Endothelial cell of umbilical vein (primary cell): ENCODE measurements at regions not wholly inside any gene's neighbourhood (a gene's known extent, or its start where the extent isn't known, plus 50 kb on each side); places are given as distances from the start of the nearest gene placed in this dataset.

Source experiments
- BruUV-seq: library from RNA; stranded (reverse); fragments of 400-500 nt; replicated peaks from 2 replicates; lab custom pipeline; 2021; lab: Mats Ljungman, UMichigan
- CTCF ChIA-PET: fragments of 300-600, 350-600 bp; sonication (Branson Sonifier 250); formaldehyde crosslinking; loops from one replicate; lab custom pipeline; 2021; ENCODE audit warnings: antibody characterized with exemption, inconsistent platforms; lab: Charles Lee
- POLR2A ChIA-PET: fragments of 300-600, 350-600 bp; sonication (Branson Sonifier 250); formaldehyde crosslinking; loops from one replicate; lab custom pipeline; 2021; ENCODE audit warnings: antibody characterized with exemption, inconsistent platforms; lab: Charles Lee
- DNase-seq: peaks from one replicate; pipeline ENCODE4 v3.0.0-alpha.2; 2011; ENCODE audit warnings: low read depth, low spot score
- FAIRE-seq: peaks from 2 replicates; lab custom pipeline; 2011; peaks lifted over from hg19 to GRCh38; lab: Jason Lieb, UNC
- H2AFZ ChIP-seq: 2 replicates; pipeline ENCODE4 v1.6.0; 2012; ENCODE audit warnings: low read depth, low read length, control low read depth, inconsistent platforms
- H3K27ac ChIP-seq: 2 replicates; pipeline ENCODE4 v1.5.1; 2011; ENCODE audit warnings: low read depth, mild to moderate bottlenecking, control low read depth, low read length, moderate library complexity; ENCODE audit not compliant: insufficient read depth
- H3K27me3 ChIP-seq, 2 experiments: 2 replicates each; pipeline versions ENCODE4 v1.6.0 to v1.6.1; 2011; ENCODE audit warnings: low read length in 2 of 2, mixed read lengths in 1 of 2; ENCODE audit not compliant: control insufficient read depth in 2 of 2, insufficient read depth in 2 of 2
- H3K36me3 ChIP-seq, 2 experiments: 2 replicates in 1 of 2; 3 replicates in 1 of 2; pipeline ENCODE4 v1.5.1; 2011; ENCODE audit warnings: low read length in 2 of 2, mild to moderate bottlenecking in 1 of 2, moderate library complexity in 1 of 2; ENCODE audit not compliant: control insufficient read depth in 2 of 2, insufficient read depth in 2 of 2; ENCODE audit errors: extremely low read depth in 1 of 2
- H3K4me1 ChIP-seq: 3 replicates; pipeline ENCODE4 v1.5.1; 2011; ENCODE audit warnings: mild to moderate bottlenecking, low read length; ENCODE audit not compliant: control insufficient read depth, insufficient read depth; ENCODE audit errors: extremely low read depth
- H3K4me2 ChIP-seq: 2 replicates; pipeline ENCODE4 v1.6.1; 2011; ENCODE audit warnings: low read length, control low read depth, mixed read lengths; ENCODE audit not compliant: insufficient read depth
- H3K4me3 ChIP-seq, 3 experiments: fragments of 200-600 bp in 1 of 3; sonication (generic), shearing (Covaris generic) in 1 of 3; replicated peaks in 1 of 3; 2 replicates each; pipeline ENCODE4 v1.5.1; 2011 to 2016; ENCODE audit warnings: control low read depth in 3 of 3, low read length in 3 of 3, mild to moderate bottlenecking in 2 of 3, inconsistent platforms in 1 of 3, low read depth in 1 of 3, moderate library complexity in 1 of 3; ENCODE audit not compliant: insufficient read depth in 1 of 3
- H3K79me2 ChIP-seq: 2 replicates; pipeline ENCODE4 v1.6.0; 2012; ENCODE audit warnings: low read length, inconsistent platforms; ENCODE audit not compliant: control insufficient read depth, insufficient read depth
- H3K9ac ChIP-seq: replicated peaks from 2 replicates; pipeline ENCODE3; 2011; ENCODE audit warnings: low read length, control low read depth; ENCODE audit not compliant: insufficient read depth; ENCODE audit errors: extremely low read depth
- H3K9me1 ChIP-seq: replicated peaks from 3 replicates; pipeline ENCODE4 v1.6.0; 2011; ENCODE audit warnings: mild to moderate bottlenecking, low read length; ENCODE audit not compliant: control insufficient read depth, insufficient read depth; ENCODE audit errors: extremely low read depth
- H3K9me3 ChIP-seq: replicated peaks from 2 replicates; pipeline ENCODE4 v1.5.1; 2012; ENCODE audit warnings: low read length, inconsistent platforms; ENCODE audit not compliant: control insufficient read depth, insufficient read depth
- H4K20me1 ChIP-seq: replicated peaks from 2 replicates; pipeline ENCODE3; 2011; ENCODE audit warnings: mild to moderate bottlenecking, low read length; ENCODE audit not compliant: control insufficient read depth, insufficient read depth; ENCODE audit errors: extremely low read depth
- CTCF ChIP-seq, 2 donors: IDR thresholded peaks; 1 replicate in 1 of 2; 2 replicates in 1 of 2; pipeline ENCODE4 v1.5.1; 2011; ENCODE audit warnings: low read length in 2 of 2, mild to moderate bottlenecking in 2 of 2, moderate library complexity in 2 of 2, control low read depth in 1 of 2, inconsistent platforms in 1 of 2, low read depth in 1 of 2; ENCODE audit not compliant: insufficient read depth in 1 of 2; ENCODE audit errors: extremely low read depth in 1 of 2
- EZH2 ChIP-seq: IDR thresholded peaks from 2 replicates; pipeline ENCODE4 v1.6.1; 2012; ENCODE audit warnings: borderline replicate concordance, low read depth, mild to moderate bottlenecking, moderate library complexity, low read length, inconsistent platforms; ENCODE audit not compliant: severe bottlenecking
- FOS ChIP-seq: IDR thresholded peaks from 2 replicates; pipeline ENCODE4 v1.6.1; 2011; ENCODE audit warnings: mild to moderate bottlenecking, low read length, moderate library complexity, borderline replicate concordance; ENCODE audit not compliant: insufficient read depth
- GATA2 ChIP-seq: IDR thresholded peaks from 2 replicates; pipeline ENCODE4 v1.7.0; 2011; ENCODE audit warnings: low read depth, mild to moderate bottlenecking, moderate library complexity, mixed read lengths, low read length; ENCODE audit not compliant: insufficient read length, insufficient read depth
- JUN ChIP-seq: IDR thresholded peaks from 2 replicates; pipeline ENCODE4 v1.6.1; 2011; ENCODE audit warnings: borderline replicate concordance, low read depth; ENCODE audit not compliant: insufficient read length, insufficient read depth
- MAX ChIP-seq: IDR thresholded peaks from 2 replicates; pipeline ENCODE4 v1.6.1; 2011; ENCODE audit not compliant: insufficient read depth, insufficient read length
- MYC ChIP-seq: IDR thresholded peaks from one replicate; pipeline ENCODE4 v1.6.1; 2011; ENCODE audit warnings: mild to moderate bottlenecking, low read depth, low read length
- POLR2A ChIP-seq: IDR thresholded peaks from 2 replicates; pipeline ENCODE4 v1.6.1; 2012; ENCODE audit warnings: low read depth, mild to moderate bottlenecking, control low read depth, low read length
- POLR2AphosphoS5 ChIP-seq: IDR thresholded peaks from 2 replicates; pipeline ENCODE4 v1.6.1; 2012; ENCODE audit warnings: low read depth, mild to moderate bottlenecking, control low read depth, low read length, moderate library complexity; ENCODE audit not compliant: insufficient read depth
- dilution Hi-C: fragments of 300-500 bp; cut with MboI; formaldehyde crosslinking; loops from one replicate; pipeline ENCODE4 v1.15.0; 2019; ENCODE audit warnings: low sequenced_read_pairs; ENCODE audit not compliant: extremely low pct_ligation_motif_present
- intact Hi-C: fragments of 100-400 bp; cut with micrococcal nuclease; formaldehyde crosslinking; loops from one replicate; pipeline ENCODE4 v1.10.0; 2022

GRCh38 chr3:132840201-132840700, 118.0 kb upstream of the NPHP3 start:
- Histone ChIP-seq H3K4me2 (no peak overlapping the region), H2AFZ (no peak overlapping the region), H3K4me3 (no peak overlapping the region), H3K9me3 (no peaks in the 10 kb centered on the region), H3K36me3 (no peaks in the 10 kb centered on the region), H4K20me1 (no peaks in the 10 kb centered on the region), H3K27ac (no peak overlapping the region), H3K27me3 (no peaks in the 10 kb centered on the region), H3K4me1 (no peaks in the 10 kb centered on the region), H3K9ac (no peak overlapping the region), H3K9me1 (no peaks in the 10 kb centered on the region), H3K79me2 (no peaks in the 10 kb centered on the region)
- no TSS peak for BruUV-seq
- DNase-seq (no peak), FAIRE-seq (no peak)
- TF ChIP-seq POLR2AphosphoS5 (no peak), MAX (no peak), CTCF (IDR thresholded peaks at IDR 0.05; ENCODE audit: extremely low read depth in 1 of 2, insufficient read depth in 1 of 2, low read depth in 1 of 2, low read length in 2 of 2) (no peak), MYC (no peak), JUN (no peak), POLR2A (no peak), EZH2 (no peak), GATA2 (no peak), FOS (no peak)
- dilution Hi-C loops (no loop called here), intact Hi-C loops (no loop called here)
- CTCF ChIA-PET: no interaction called here
- POLR2A ChIA-PET: no interaction called here
